LNCaP clone FGC (cell line): ENCODE measurements at regions not wholly inside any gene's neighbourhood (a gene's known extent, or its start where the extent isn't known, plus 50 kb on each side); places are given as distances from the start of the nearest gene placed in this dataset.

ENCODE experiments used
- DNase-seq: peaks from one replicate; pipeline ENCODE4 v3.0.0-alpha.2; 2011; ENCODE audit warnings: low read depth
- H3K4me3 ChIP-seq: 2 replicates; pipeline ENCODE4 v1.5.1; 2011; ENCODE audit warnings: mild to moderate bottlenecking, low read depth, low read length, control low read depth
- TF ChIP-seq, protein P1 (sequence below): IDR thresholded peaks from 2 replicates; pipeline ENCODE4 v1.5.1; 2012; ENCODE audit warnings: mild to moderate bottlenecking; ENCODE audit not compliant: control insufficient read depth, insufficient read depth; ENCODE audit errors: extremely low read depth

DNA sequence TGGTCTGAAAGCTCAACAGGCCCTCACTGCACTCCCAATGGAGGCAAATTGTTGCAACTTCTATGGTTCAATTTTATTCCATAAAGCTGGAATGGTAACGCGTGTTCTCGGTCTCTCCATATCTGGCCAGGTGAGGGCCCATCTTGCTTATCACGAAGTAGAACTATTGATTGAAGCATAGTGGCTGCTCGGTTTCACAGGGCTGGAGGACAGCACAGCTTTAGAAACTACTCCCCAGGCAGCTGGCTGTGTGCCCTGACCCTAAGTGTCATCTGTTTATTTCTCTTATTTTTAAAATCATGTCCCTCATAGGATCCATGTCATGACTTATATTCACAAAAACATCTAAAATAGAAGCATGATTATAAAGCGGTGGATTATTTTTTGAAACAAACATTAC lies 223.4 kb downstream of the NPR3 start:
- H3K4me3 ChIP-seq, result no peak overlapping the region
- no peak for DNase-seq
- TF ChIP-seq, protein P1, sequence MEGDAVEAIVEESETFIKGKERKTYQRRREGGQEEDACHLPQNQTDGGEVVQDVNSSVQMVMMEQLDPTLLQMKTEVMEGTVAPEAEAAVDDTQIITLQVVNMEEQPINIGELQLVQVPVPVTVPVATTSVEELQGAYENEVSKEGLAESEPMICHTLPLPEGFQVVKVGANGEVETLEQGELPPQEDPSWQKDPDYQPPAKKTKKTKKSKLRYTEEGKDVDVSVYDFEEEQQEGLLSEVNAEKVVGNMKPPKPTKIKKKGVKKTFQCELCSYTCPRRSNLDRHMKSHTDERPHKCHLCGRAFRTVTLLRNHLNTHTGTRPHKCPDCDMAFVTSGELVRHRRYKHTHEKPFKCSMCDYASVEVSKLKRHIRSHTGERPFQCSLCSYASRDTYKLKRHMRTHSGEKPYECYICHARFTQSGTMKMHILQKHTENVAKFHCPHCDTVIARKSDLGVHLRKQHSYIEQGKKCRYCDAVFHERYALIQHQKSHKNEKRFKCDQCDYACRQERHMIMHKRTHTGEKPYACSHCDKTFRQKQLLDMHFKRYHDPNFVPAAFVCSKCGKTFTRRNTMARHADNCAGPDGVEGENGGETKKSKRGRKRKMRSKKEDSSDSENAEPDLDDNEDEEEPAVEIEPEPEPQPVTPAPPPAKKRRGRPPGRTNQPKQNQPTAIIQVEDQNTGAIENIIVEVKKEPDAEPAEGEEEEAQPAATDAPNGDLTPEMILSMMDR, result no peak

DNA sequence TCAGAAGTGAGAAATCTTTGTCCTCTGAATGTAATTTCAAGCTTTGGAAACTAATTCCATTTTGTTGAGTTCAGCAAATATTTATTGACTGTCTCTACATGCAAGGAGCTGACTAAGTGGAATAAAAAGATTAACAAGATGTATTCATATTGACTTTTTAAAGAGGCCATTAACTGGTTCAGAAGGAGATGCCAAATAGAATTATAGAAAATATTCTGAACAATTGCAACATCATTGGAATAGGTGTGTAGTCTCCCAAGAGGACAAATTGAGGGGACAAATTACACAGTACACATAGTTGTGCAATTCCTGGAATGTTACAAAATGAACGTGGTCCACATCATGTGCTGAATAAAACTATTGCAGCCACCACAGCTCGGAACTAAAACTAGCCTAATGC lies 224.2 kb downstream of the NPR3 start:
- peak; percentile 25 for DNase-seq
- TF ChIP-seq, protein P1, result no peak
- H3K4me3 ChIP-seq, result no peak overlapping the region

DNA sequence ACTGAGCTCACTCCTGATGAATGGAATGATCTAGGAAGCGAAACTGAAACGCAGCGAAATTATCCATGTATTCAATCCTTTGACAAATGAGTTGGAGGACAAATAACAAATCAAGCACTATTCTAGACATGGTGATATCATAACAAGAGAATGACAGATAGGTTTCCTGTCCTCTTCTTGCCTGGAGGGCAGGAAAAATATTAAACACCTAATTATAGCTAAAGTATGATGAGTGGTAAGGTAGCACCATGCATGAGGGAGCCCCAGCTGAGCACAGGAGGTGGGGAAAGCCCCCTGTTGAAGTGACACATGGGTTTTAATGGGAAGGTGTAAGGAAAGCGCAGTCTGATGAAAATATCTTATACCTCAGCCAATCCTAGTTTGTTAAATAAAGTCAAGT lies 225.2 kb downstream of the NPR3 start:
- TF ChIP-seq, protein P1, result no peak
- DNase-seq, result no peak
- H3K4me3 ChIP-seq, result no peak overlapping the region

DNA sequence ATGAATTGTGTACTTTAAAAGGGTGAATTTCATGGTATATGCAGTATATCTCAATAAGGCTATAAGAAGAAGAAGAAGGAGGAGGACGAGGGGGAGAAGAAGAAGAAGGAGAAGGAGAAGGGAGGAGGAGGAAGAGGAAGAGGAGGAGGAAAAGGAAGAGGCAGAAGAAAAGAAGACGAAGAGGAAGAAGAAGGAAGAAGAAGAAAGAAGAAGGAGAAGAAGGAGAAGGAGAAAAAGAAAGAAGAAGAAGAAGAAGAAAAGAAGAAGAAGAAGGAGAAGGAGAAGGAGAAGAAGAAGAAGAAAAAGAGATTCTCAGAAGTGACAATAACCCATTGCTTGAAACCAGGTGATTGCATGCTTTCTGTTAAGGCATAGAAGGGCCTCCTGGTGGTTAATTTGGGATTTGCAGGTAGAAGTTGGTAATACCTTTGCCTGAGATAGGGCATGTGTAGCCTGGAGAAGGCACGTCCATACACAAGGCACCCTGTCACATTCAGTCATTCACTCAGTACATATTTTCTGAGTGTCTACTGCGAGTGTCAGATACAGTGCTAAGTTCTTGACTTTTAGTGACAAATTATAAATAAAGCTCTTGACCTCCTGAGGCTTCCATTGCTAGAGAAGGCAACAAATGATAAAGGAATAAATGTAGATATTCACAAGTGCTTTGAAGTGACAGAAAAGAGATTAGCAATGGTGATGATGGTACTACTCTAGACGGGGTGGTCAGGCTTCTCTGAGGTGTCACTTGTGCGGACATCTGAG lies 231.3 kb downstream of the NPR3 start:
- H3K4me3 ChIP-seq, result no peak overlapping the region
- TF ChIP-seq, protein P1, result peak; percentile 67
- peak; percentile 36 for DNase-seq

DNA sequence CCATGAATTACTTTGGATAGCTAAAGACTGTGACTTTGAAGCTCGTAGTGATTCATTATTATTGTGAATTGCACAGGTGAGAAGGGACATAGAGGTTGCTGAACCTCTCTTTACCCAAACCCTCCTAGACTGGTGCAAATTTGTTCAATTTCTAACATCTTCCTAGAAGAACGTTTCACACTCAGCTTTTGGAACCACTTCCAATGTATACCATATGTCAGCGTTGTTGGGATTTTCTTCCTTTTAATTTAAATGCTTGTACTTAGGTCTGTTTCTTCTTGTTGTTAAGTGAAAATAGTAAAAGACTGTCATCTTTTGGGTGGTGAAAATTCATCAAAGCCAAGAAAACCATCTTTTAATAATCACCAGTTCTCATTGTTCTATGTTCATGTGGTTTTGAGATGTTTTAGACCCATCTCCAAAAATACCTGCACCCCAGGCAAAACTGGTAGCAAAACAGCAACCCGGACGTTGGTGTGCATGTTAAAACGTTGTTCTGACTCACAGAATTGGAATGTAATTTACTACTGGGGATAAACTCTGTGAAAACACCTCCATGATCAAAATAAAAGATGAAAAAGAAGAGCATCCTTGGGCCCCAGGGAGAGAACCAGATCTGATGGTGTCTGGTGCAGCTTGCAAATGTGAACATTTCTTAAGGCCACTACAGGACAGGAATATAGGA lies 238.3 kb downstream of the NPR3 start:
- TF ChIP-seq, protein P1, result no peak
- H3K4me3 ChIP-seq, result no peak overlapping the region
- DNase-seq, result no peak

DNA sequence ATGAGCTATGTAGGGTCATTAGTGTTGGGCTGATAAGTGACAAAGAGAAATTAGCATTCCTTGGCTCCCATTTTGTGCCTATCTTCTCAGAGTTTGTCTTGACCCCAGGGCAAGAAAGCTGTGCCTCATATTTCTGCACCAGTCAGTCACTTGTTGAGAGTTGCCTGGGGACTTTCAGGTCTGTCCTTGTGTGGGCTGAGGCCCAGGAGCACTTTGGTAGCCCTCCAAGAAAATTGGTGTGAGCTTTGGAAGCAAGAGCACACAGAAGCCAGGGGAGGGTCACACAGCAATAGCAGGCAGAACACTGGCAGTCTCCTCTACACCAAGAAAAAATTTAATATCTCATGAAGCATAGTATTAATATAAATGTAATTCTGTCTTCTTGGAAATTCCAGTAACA lies 239.9 kb downstream of the NPR3 start:
- DNase-seq, result no peak
- no peak overlapping the region for H3K4me3 ChIP-seq
- TF ChIP-seq, protein P1, result no peak
